ENCODE measurements at regions not wholly inside any gene's neighbourhood (a gene's known extent, or its start where the extent isn't known, plus 50 kb on each side); places are given as distances from the start of the nearest gene placed in this dataset.
"Not testable (repeated sequence)": the region's sequence is repeated elsewhere in the genome, so short reads cannot be mapped to it uniquely, and the experiment has no call there.

- Histone ChIP-seq H3K27me3 (ENCODE audit: control insufficient read depth, insufficient read depth, low read length) (no peaks in the 10 kb centered on the region), H3K4me3 (ENCODE audit: low read depth, low read length) (no peak overlapping the region), H3K36me3 (ENCODE audit: control insufficient read depth, insufficient read depth, low read length) (no peaks in the 10 kb centered on the region)
- no peak for TF ChIP-seq CTCF (IDR thresholded peaks at IDR 0.05; ENCODE audit: insufficient read depth, low read length, poor library complexity, severe bottlenecking)
- no peak for DNase-seq (ENCODE audit: low read depth)
Observed at GRCh38 chr13:79932556-79932955, 408.4 kb downstream of the SPRY2 start.

GRCh38 chr13:79923973-79924556 is 416.9 kb downstream of the SPRY2 start:
- H3K4me3 ChIP-seq (ENCODE audit: low read depth, low read length); H3K27me3 ChIP-seq (ENCODE audit: control insufficient read depth, insufficient read depth, low read length); H3K36me3 ChIP-seq (ENCODE audit: control insufficient read depth, insufficient read depth, low read length); DNase-seq (ENCODE audit: low read depth): not testable (repeated sequence)

DNA sequence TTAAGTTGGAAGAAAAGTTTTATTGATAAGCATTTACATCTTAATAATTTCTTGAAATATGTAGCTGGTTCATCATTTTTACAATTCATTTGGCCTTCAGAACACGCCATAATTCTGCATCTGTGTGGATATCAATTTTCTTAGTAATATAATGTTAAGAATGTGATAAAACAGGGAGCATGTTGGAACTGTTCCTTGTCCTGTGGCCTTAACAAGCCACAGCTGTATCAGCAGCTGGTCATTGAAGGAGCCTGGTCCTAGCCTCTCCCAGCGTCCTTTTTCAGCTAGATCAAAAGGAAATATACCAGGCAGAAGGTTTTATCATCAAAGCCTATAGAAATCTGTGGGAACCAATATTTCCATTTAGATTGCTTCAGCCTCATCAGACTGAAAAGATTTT is 421.8 kb downstream of the SPRY2 start:
- no peak for DNase-seq (ENCODE audit: low read depth)
- no peak for TF ChIP-seq CTCF (IDR thresholded peaks at IDR 0.05; ENCODE audit: insufficient read depth, low read length, poor library complexity, severe bottlenecking)
- Histone ChIP-seq H3K27me3 (ENCODE audit: control insufficient read depth, insufficient read depth, low read length) (no peaks in the 10 kb centered on the region), H3K4me3 (ENCODE audit: low read depth, low read length) (no peak overlapping the region), H3K36me3 (ENCODE audit: control insufficient read depth, insufficient read depth, low read length) (no peaks in the 10 kb centered on the region)

- no peak for DNase-seq (ENCODE audit: low read depth)
- H3K36me3 ChIP-seq (ENCODE audit: control insufficient read depth, insufficient read depth, low read length): no peaks in the 10 kb centered on the region
- H3K27me3 ChIP-seq (ENCODE audit: control insufficient read depth, insufficient read depth, low read length): no peaks in the 10 kb centered on the region
- H3K4me3 ChIP-seq (ENCODE audit: low read depth, low read length): no peak overlapping the region
- no peak for TF ChIP-seq CTCF (IDR thresholded peaks at IDR 0.05; ENCODE audit: insufficient read depth, low read length, poor library complexity, severe bottlenecking)
Observed at GRCh38 chr13:79918620-79919019, 422.3 kb downstream of the SPRY2 start.

- no peak for TF ChIP-seq CTCF (IDR thresholded peaks at IDR 0.05; ENCODE audit: insufficient read depth, low read length, poor library complexity, severe bottlenecking)
- H3K27me3 ChIP-seq (ENCODE audit: control insufficient read depth, insufficient read depth, low read length): no peaks in the 10 kb centered on the region
- no peak for DNase-seq (ENCODE audit: low read depth)
- no peaks in the 10 kb centered on the region for H3K36me3 ChIP-seq (ENCODE audit: control insufficient read depth, insufficient read depth, low read length)
- H3K4me3 ChIP-seq (ENCODE audit: low read depth, low read length): no peak overlapping the region
Observed at GRCh38 chr13:79917628-79918027, 423.3 kb downstream of the SPRY2 start.

DNA sequence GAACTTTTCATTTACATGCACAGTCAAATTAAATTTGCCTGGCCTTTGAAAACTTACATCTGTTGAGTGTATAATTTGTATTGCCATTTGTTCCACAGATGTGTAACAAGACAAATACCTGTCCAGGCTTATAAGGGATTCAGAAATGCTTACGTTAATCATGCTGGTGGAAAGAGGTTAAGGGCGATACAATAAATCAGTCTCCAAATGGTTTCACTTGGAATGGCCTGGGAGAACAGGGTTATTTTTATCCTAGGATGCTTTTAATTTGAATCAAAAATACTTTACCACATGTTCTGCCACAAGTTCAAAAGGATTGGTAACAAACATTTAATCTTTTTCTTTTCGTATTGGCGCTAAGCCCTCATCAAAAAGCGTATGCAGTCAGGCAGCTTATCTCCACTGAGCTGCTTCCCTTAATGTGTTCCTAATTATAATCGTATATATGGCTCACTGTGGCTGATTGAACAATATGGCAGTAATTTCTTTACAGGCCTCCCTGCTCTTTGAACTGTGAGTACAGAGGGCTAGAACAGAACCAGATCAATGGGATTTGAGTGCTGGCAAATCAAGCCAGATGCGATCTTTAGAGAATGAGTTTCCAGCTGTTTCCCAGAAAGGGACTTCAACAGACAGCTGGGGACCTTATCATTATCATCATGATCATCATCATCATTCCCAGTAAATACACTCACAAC is 425.7 kb downstream of the SPRY2 start:
- Histone ChIP-seq H3K27me3 (ENCODE audit: control insufficient read depth, insufficient read depth, low read length) (no peaks in the 10 kb centered on the region), H3K4me3 (ENCODE audit: low read depth, low read length) (no peak overlapping the region), H3K36me3 (ENCODE audit: control insufficient read depth, insufficient read depth, low read length) (no peaks in the 10 kb centered on the region)
- DNase-seq (ENCODE audit: low read depth): no peak
- no peak for TF ChIP-seq CTCF (IDR thresholded peaks at IDR 0.05; ENCODE audit: insufficient read depth, low read length, poor library complexity, severe bottlenecking)
